Stimulated activated CD4-positive, alpha-beta T cell treated with anti-CD3 and anti-CD28 coated beads, TNF-alpha, amount 100 ng/mL, for 24 hours (primary cell): ENCODE measurements at regions not wholly inside any gene's neighbourhood (a gene's known extent, or its start where the extent isn't known, plus 50 kb on each side); places are given as distances from the start of the nearest gene placed in this dataset.

Source experiments
- DNase-seq, 3 experiments: peaks; one replicate each; pipeline ENCODE4 v3.0.0-alpha.2; 2020; ENCODE audit warnings: low read depth in 3 of 3

DNA sequence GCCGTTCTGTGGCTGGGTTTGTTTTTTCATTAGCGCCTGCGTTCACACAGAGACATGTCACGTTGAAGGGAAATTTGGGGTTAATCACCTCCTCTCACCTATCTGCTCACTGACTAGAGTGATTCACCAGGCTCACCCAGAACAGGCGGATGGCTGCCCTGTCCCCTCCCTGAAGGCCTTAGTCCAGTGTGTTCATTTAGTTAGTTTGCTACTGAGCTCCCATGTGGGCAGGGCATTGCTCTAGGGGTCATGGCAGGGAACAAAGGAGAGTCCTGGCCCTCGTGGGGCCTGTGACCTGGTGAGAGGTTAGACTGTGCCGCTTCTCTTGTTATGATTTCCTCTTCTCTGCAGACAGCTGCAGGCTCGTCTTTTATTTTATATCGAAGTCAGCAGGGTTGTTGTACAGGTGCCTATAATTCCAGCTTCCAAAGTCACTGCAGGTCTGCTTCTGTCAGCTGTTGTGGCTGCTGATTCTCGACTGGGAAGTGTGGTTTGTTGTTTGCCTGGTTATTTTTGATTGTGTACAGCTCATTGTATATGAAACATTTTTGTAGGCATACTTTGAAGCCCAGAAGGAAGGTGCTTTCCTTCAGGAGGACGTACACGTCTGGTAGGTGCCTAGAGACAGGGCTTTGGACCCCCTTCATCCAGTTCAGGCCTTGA is 73.4 kb upstream of the GSE1 start:
- DNase-seq: no peak

DNA sequence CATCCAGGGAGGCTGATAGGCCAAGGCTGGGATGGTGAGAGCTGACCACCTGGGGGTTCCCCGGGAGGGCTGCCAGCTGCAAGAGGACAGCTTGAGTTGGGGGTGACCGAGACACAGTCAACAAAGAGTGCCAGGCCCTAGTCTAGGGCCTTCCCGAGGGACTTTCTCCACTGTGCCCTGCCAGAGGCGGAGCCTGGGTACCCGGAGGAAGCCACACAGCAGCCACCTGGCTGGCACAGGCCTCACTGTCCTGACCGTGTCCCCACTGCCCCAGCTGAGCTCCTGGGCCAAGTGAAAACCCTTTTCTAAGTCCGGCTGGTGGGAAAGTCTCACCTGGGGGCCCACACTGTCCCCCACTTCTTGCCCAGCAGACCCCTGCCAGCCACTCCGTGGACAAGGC is 71.9 kb upstream of the GSE1 start:
- DNase-seq: no peak

DNA sequence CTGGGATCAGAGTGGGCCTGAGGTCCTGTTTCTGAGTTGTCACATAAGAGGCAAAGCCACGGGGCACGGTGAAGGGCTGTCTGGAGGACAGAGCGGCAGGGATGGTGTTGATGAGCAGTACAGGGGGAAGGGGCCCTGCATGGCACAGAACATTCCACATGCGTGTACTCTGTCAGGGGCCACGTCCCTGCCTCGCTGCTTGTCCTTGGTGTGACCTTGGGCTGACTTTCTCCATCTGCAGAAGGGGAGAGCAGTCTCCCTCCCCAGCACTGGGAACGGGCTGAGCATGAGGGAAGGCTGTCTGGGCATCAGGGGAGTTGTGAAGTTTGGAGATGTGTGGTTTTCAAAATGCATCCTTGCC is 71.5 kb upstream of the GSE1 start:
- DNase-seq: no peak

DNA sequence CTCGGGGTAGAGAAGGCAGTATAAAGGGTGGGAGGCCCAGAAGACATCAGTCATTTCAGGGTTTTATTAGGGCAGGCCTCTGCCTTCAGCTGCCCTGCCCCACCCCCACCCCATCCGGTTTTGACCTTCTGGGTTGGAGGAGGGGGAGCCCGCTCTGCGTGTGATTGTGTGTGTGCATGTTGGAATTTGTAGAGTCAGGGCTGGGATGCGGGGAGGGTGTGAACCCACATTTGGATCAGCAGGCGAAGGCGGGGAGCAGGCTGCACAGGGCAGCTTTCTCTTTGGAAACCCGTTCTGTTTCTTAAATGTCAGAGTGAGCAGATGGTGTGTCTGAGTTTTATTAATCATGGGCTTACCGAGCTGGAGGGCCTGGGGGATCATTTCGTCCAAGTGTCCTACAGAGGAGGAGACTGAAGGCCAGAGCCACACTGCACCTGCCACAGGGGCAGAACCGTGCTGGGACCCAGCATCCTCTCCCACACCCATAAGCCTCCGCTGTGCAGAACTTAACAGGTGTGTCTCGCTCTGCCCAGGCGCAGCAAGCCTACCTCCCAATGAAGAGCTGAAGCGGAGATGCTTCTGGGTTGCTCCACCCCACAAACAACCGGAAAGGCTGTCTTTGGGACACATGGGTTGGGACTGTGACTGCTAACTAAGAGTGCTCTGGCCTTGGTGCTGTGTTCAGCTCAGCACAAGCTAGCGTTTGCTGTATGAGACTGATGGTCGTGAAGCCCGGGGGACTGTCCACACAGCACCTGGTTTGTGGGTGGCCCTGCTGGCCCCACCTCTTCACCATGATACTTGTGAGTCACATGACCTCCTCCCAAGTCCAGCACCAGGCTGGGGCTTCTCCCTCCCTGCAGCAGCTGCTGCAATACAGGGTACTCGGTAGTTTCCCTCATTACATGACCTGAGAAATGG is 70.9 kb upstream of the GSE1 start:
- DNase-seq: no peak

DNA sequence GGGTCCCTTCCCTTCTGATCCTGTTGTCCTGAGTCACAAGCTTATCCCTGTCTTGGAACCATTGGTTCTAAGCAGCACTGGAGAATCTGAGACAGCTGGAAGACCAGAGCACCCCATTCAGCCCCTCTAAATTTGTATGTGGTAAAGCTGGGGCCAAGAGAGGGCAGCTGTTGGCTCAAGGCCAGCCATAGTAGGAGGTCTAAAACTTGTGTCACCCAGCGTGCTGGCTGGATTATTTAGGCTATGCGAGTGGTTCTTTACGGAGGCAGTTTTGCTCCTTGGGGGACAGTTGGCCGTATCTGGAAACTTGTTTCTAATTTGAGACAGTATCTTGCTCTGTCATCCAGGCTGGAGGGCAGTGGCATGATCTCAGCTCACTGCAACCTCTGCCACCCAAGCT is 69.6 kb upstream of the GSE1 start:
- DNase-seq: no peak

DNA sequence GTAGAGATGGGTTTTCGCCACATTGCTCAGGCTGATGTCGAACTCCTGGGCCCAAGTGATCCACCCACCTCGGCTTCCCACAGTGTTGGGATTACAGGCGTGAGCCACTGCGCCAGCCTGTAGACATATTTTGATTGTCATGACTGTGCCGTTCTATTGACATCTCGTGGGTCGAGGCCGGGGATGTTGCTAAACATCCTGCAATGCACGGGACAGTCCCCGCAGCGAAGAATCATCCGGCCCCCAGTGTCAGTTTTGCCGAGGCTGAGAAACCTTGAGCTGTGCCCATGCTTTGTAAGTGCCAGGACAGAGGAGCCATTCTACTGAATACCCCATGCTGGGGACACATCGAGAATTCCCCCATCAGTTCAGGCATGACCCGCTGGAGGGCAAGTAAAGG is 69.1 kb upstream of the GSE1 start:
- DNase-seq: no peak

DNA sequence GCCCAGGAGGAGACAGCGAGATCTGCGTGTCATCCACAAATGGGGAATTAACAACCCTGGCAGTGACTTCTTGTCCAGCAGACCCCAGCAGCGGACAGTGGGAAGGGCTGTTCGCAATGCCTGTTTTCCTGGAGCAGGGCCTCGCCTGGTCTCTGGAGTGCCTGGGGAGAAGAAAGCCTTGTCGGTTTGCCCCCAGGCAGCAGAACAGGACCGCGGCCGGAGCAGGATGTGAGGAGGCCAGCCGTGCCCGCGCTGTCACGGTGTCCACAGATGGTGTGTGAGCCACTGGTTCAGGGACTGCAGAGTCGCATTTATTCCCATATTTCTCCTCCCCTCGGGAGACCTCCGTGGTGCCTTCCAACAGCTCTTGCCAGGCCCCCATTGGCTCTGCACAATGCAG is 68.5 kb upstream of the GSE1 start:
- no peak for DNase-seq

DNA sequence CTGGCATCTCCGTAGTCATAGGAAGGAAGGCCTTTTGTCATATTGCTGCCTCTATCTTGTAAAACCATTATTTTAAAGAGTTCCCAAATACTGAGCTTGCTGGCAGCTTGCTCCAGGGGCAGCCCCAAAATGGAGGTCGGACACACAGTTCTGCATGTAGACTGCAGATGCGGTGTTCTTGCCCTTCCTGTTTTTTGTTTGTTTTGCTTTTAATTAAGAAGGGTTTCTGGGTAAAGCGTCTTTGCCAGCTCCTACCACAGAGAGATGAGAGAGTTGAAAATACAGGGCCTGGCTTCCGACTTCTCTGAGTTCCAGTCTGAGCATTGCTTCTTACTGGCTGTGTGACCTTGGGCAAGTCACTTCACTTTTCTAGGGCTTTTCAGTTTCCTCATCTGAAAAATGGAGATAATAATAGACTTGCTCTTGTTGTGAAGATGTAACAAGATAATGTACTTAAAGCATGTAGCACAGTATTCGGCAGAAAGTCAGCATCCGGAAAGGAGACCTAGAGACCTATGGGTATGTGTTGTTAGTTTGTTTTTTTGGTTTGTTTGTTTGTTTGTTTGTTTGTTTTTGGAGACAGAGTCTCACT is 67.8 kb upstream of the GSE1 start:
- DNase-seq: no peak

DNA sequence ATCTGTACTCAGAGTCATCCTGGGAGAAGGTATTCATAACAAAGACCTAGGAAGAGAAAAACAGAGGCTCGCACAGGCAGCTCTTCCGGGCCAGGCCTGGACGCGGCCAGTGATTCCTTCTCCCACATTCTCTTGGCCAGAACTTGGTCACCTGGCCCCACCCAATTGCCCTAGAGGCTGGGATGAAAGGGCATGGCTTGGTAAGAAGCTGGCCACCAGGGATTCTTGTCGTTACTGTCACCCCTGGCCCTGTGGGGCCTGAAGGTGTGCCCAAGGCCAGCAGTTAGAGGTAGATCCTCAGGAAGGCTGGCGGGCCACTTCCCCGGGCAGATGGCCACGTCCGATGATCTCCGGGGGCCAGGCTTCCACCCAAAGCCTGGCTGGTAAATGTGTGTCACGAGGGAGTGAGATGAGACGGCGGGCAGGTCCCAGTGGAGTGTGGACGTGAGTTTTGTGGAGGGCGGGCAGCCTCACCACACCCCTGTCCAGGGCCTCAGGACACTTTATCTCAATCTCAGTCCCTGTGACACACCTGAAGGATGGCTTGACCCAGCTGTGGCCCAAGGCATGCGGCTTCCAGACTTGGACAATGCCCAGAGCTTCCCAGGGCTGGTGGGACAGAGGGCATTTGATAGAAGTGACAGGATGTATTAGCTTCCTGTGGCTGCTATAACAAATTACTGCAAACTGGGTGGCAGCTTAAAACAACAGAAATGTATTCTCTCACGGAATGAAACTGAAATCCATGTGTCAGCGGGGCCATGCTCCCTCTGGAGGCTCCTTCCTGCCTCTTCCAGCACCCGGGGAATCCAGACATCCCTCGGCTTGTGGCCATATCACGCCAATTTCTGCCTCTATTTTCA is 66.3 kb upstream of the GSE1 start:
- no peak for DNase-seq

DNA sequence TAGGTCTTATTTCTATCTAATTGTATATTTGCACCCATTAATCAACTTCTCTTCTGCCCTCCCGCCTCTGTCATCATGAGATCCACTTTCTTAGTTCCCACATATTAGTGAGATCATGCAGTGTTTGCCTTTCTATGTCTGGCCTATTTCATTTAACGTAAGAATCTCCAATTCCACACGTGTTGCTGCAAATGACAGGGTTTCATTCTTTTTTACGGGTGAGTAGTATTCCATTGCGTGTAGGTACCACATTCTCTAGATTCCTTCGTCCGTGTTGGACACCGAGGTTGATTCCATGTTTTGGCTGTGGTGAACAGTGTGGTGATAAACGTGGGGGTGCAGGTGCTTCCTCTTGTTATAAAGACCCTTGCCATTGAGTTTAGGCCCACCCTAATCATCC is 64.7 kb upstream of the GSE1 start:
- no peak for DNase-seq

DNA sequence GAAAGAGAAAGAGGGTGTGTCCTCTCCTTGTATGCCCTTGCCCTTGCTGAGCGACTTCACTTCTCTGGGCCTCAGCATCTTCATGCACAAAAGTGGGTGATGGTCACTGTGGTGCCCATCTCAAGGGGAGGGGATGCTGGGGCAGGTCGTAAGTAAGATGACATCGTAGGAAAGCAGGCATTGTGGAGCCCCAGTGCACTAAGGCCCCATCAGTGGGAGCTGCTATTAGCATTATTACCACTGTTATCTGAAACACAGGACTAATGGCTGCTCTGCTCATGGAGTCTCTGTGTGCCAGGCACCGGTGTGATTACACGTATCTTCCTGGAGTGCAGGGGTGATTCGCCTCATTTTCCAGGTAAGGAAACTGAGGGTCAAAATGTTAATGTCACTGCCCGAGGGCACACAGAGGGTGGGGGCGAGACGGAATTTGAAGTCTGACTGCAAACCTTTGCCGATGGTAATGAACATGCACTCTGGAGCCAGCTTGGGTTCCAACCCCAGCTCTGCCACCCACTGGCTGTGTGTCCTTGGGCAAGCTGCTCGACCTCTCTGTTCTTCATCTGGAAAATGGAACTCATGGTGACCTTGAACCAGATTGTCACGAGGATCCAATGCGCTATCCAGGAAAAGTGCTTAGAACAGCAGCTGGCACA is 63.2 kb upstream of the GSE1 start:
- DNase-seq: no peak

DNA sequence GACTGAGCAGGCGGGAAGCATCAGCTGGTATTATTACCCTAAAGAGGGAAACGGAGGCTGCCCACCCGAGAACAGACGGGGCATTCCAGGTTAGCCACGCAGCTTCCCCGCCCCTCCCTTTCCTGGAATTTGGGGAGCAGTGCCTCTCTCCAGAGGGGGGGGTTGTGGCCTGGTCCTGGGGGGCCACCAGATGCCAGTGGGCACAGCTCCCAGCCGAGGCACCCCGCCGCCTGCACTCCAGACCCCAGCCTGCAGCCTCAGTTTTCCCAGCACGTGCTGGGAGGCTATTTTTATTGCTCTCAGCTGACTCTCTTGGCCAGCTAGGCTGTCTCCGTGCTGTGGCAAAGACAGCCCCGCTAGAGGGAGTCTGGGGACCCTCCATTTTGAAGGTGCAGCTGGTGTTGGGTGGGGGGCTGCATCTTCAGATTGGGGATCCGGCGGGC is 62.7 kb upstream of the GSE1 start:
- no peak for DNase-seq

DNA sequence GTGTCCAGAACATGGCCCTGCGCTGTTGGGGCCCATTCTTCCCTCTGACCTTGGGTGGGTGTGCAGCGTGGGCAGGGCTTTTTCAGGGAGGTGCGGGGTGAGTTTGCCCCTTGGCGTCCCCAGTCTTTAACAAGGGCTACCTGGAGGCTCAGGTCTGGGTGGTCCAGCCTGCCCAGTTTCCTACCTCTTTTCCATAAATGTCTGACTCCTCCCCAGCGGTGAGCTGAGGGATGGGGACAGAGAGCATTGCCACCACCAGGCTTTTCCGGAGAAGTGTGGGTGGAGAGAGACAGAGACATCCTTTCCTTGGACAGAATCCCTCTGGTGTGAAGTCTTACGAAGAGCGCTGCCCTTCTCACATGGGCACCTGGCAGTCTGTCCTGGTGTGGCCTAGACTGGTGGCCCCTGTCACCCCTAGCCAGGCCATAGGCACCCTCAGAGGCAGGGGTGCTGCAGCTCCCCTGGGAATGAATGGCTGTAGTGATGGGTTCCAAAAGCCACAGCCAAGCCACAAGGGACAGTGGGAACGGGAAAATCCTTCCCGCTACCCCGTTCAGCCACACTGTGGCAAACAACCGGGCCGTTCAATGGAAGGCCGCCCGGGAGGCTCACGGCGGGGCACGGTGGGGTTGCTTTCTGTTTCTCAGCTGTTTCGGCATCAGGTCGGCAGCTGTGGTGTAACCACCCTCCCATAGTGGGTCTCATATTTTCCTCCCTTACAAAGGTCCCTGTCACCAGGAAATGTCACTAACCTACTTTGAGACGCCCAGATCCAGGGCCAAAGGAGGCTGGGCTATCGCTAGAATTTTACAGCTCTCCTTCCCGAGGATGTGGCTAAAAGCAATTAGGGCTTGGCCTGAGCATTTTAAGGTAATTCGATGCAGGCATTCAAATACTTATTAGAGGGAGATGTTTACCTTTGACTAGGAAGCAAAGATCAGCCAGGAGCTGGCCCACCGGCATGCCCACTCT is 61.9 kb upstream of the GSE1 start:
- no peak for DNase-seq

DNA sequence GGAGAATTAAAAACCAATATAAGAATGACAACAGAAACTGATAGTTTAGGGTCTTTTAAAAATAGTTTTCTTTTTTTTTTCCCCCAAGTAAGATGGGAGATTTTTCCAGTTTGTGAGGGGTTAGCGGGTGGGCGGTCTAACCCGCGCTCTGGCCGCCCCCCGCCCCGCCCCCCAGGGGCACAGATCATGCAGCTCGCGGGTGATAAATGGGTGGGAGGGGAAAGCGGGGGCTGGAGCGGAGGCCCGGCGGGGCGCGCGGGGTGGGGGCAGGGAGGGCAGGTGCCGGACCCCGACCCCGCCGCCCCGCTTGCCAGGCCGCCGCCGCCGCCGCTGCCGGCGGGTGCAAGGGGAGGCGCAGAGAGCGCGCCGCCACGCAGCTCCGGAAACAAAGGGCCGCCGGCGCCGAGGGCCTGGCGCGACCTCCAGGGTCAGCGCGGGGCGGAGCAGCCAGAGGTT is 60.1 kb upstream of the GSE1 start:
- DNase-seq: no peak

DNA sequence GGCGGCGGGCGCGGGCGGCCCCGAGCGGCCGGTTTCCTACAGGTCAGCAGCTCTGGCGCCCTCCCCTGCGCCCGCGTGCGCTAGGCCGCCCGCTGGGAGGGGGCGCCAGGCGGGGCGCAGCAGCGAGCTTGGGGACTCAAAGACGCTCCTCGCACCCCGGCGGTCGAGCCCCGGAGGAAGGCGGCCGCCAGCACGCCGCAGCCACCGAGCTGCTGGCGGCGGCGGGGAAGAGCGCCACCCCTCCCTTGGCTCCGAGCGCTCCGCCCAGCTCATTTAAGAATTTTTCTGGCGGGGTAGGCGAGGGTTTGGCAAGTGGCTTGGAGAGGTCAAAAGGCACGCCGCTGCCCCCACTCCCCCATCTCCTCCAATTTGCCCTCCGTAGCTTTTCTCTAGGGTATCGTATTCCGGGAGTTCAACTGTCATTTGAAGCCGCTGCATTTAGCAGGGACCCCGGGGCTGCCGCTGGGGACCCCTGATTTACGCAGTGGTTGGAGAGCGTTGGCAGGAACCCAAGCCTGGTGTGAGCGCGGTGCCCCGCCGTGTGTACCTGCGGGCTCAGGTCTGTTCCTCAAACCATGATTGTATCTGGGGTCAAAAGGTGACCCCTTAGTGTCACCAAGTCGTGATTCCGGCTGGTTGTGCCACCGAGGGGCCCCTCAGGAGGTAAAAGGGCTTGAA is 59.5 kb upstream of the GSE1 start:
- no peak for DNase-seq

DNA sequence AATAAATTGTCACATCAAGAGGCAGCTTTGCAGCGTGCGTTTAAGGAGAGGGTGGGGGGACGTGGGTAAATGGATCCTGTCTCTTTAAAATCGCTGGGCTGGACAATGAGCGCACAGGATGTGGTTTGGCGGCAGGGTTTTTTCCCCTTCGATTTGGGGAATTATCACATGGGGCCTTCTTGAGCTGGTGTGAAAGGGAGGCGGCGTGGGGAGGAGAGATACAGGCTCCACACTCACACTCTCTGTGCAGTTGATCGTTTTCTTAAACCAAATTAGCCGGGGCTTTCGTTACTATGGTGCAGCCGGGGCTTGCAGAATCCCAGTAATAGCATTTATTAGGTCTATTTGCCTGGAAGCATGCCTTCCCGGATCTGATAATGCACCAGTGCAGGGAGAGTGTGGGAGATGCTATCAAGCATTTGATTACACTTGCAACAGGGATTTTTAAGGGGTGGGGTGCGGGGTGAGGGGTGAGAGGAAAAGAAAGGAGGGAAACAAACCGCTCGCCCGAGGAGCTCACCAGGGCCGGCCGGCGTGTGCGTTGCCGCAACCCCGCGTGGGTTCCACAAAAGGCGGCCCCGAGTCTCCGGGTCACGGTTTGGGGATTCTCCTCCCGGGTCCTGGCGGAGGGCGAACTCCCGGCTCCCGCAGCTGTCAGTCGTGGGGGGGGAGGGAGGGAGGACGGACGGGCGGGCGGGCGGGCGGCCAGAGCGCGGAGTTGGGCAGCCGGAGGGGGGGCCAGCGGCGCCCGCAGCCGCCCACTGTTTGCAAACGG is 58.8 kb upstream of the GSE1 start:
- DNase-seq: peak in 2 of 3 experiments; percentile 61 to 77

DNA sequence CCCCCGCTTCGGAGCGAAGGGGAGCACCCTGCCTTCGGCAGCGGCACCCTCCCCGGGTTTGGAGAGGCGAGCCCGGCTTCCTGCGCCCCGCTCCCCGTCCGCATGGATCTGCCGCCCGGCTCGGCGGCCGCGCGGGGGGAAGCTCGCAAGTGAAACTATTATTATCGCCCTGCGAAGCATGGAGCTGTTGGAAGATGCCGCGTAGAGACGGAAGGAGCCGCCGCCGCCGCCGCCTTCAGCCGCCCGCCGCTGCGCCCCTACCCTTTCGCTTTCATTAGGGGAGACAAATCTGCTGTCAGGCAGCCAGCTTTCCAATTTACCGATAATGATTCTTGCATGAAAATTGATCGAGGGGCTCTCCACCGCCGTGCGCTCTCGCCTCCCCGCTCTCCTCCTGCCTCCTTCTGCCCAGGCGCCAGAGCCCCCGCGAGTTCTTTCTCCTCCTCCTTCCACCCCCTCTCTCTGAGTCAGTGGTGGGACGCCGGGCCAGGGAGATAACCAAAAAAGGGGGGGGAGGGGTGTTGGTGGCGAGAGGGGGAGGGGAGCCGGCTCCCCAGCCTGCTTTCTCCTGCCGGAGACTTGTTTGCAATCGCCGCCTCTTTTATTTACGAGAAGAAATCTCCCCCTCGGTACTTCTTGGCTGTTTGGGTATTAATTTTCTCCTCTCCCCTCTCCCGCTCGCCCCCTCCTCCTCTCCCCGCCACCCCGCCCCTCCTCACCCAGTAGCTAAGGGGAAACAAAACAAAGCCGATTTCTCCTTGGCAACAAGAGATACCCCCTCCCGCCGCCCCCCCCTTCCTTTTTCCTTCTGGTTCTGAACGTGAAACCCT is 58.0 kb upstream of the GSE1 start:
- peak in 1 of 3 experiments; percentile 65 for DNase-seq
